ENCODE measurements at regions not wholly inside any gene's neighbourhood (a gene's known extent, or its start where the extent isn't known, plus 50 kb on each side); places are given as distances from the start of the nearest gene placed in this dataset.
"Not testable (repeated sequence)": the region's sequence is repeated elsewhere in the genome, so short reads cannot be mapped to it uniquely, and the experiment has no call there.

- TF ChIP-seq, protein P1, sequence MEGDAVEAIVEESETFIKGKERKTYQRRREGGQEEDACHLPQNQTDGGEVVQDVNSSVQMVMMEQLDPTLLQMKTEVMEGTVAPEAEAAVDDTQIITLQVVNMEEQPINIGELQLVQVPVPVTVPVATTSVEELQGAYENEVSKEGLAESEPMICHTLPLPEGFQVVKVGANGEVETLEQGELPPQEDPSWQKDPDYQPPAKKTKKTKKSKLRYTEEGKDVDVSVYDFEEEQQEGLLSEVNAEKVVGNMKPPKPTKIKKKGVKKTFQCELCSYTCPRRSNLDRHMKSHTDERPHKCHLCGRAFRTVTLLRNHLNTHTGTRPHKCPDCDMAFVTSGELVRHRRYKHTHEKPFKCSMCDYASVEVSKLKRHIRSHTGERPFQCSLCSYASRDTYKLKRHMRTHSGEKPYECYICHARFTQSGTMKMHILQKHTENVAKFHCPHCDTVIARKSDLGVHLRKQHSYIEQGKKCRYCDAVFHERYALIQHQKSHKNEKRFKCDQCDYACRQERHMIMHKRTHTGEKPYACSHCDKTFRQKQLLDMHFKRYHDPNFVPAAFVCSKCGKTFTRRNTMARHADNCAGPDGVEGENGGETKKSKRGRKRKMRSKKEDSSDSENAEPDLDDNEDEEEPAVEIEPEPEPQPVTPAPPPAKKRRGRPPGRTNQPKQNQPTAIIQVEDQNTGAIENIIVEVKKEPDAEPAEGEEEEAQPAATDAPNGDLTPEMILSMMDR (IDR thresholded peaks at IDR 0.05; ENCODE audit: insufficient read depth, low read length), result not testable (repeated sequence)
- not testable (repeated sequence) for TF ChIP-seq GABPA, POLR2AphosphoS5 (IDR thresholded peaks at IDR 0.05; ENCODE audit: low read depth)
These were observed 103.3 kb upstream of the SALL1 start for GRCh38 chr16:51254390-51254789.

Data from HL-60 (cell line).